ENCODE measurements at regions not wholly inside any gene's neighbourhood (a gene's known extent, or its start where the extent isn't known, plus 50 kb on each side); places are given as distances from the start of the nearest gene placed in this dataset.
"Not testable (repeated sequence)": the region's sequence is repeated elsewhere in the genome, so short reads cannot be mapped to it uniquely, and the experiment has no call there.

- TF ChIP-seq POLR2AphosphoS5 (IDR thresholded peaks at IDR 0.05): no peak
- TF ChIP-seq TAF1 (IDR thresholded peaks at IDR 0.05; ENCODE audit: low read depth): no peak
- no peak for TF ChIP-seq RAD21 (conservative IDR thresholded peaks at IDR 0.05)
- no peak for TF ChIP-seq SMC3 (conservative IDR thresholded peaks at IDR 0.05; ENCODE audit: poor library complexity)
- TF ChIP-seq REST (IDR thresholded peaks at IDR 0.05; ENCODE audit: borderline replicate concordance): no peak
- no peak for TF ChIP-seq MXI1 (conservative IDR thresholded peaks at IDR 0.05; ENCODE audit: poor library complexity, severe bottlenecking)
- no peak for TF ChIP-seq EZH2 (IDR thresholded peaks at IDR 0.05; ENCODE audit: borderline replicate concordance, insufficient read depth, low read length, poor library complexity, severe bottlenecking)
- TF ChIP-seq CTCF (IDR thresholded peaks at IDR 0.05; ENCODE audit: poor library complexity, severe bottlenecking): no peak
- no peak for TF ChIP-seq EP300 (conservative IDR thresholded peaks at IDR 0.05; ENCODE audit: poor library complexity, severe bottlenecking)
- Histone ChIP-seq H3K36me3 (ENCODE audit: insufficient read depth, low read length) (no peaks in the 10 kb centered on the region), H3K79me2 (replicated peaks; ENCODE audit: insufficient read depth, low read length) (no peaks in the 10 kb centered on the region), H3K9me3 (ENCODE audit: low read length) (no peaks in the 10 kb centered on the region), H3K9ac (ENCODE audit: low read length) (no peak overlapping the region), H3K9me2 (ENCODE audit: insufficient read depth, low read length) (no peaks in the 10 kb centered on the region), H3K4me3 (ENCODE audit: low read length) (no peak overlapping the region), H3K27me3 (ENCODE audit: insufficient read depth, low read depth, low read length) (no peaks in the 10 kb centered on the region), H3F3A (ENCODE audit: insufficient read depth, low read length, poor library complexity, severe bottlenecking) (no peaks in the 10 kb centered on the region), H3K27ac (ENCODE audit: low read length) (no peak overlapping the region), H2AFZ (ENCODE audit: low read depth, low read length) (no peak overlapping the region), H4K20me1 (ENCODE audit: insufficient read depth) (no peaks in the 10 kb centered on the region), H3K4me2 (ENCODE audit: low read length) (no peak overlapping the region)
These were observed 236.9 kb upstream of the IL12A start for GRCh38 chr3:159751752-159752151.

- H3K36me3 ChIP-seq (ENCODE audit: insufficient read depth, low read length); H4K20me1 ChIP-seq (ENCODE audit: insufficient read depth); H3K4me3 ChIP-seq (ENCODE audit: low read length); H3K9ac ChIP-seq (ENCODE audit: low read length); H3K27me3 ChIP-seq (ENCODE audit: insufficient read depth, low read depth, low read length); H3K27ac ChIP-seq (ENCODE audit: low read length); H3K4me2 ChIP-seq (ENCODE audit: low read length); H3K9me3 ChIP-seq (ENCODE audit: low read length); H3F3A ChIP-seq (ENCODE audit: insufficient read depth, low read length, poor library complexity, severe bottlenecking); H3K9me2 ChIP-seq (ENCODE audit: insufficient read depth, low read length); H3K79me2 ChIP-seq (replicated peaks; ENCODE audit: insufficient read depth, low read length); H2AFZ ChIP-seq (ENCODE audit: low read depth, low read length): not testable (repeated sequence)
These were observed 232.1 kb upstream of the IL12A start for GRCh38 chr3:159756279-159757207.

Measured in neural cell (in vitro differentiated cells).